ENCODE measurements at regions not wholly inside any gene's neighbourhood (a gene's known extent, or its start where the extent isn't known, plus 50 kb on each side); places are given as distances from the start of the nearest gene placed in this dataset.

GRCh38 chr9:89789922-89790510 lies 185.2 kb downstream of the GADD45G start:
- in situ Hi-C loops (cut with HindIII; ENCODE audit: low sequenced_read_pairs) = no loop called here

- in situ Hi-C loops (cut with HindIII; ENCODE audit: low sequenced_read_pairs) = no loop called here
Measured at GRCh38 chr9:89790542-89791109, 185.8 kb downstream of the GADD45G start.

GRCh38 chr9:89791754-89792153 lies 186.9 kb downstream of the GADD45G start:
- in situ Hi-C loops (cut with HindIII; ENCODE audit: low sequenced_read_pairs) = no loop called here

- in situ Hi-C loops (cut with HindIII; ENCODE audit: low sequenced_read_pairs) = no loop called here
Measured at GRCh38 chr9:89792189-89793123, 187.6 kb downstream of the GADD45G start.

- in situ Hi-C loops (cut with HindIII; ENCODE audit: low sequenced_read_pairs) = no loop called here
Measured at GRCh38 chr9:89793124-89793495, 188.3 kb downstream of the GADD45G start.

GRCh38 chr9:89793551-89793950 lies 188.7 kb downstream of the GADD45G start:
- in situ Hi-C loops (cut with HindIII; ENCODE audit: low sequenced_read_pairs) = no loop called here

GRCh38 chr9:89794918-89795317 lies 190.1 kb downstream of the GADD45G start:
- in situ Hi-C loops (cut with HindIII; ENCODE audit: low sequenced_read_pairs) = no loop called here

- in situ Hi-C loops (cut with HindIII; ENCODE audit: low sequenced_read_pairs) = no loop called here
Measured at GRCh38 chr9:89795538-89796195, 190.9 kb downstream of the GADD45G start.

GRCh38 chr9:89796606-89797005 lies 191.8 kb downstream of the GADD45G start:
- in situ Hi-C loops (cut with HindIII; ENCODE audit: low sequenced_read_pairs) = no loop called here

GRCh38 chr9:89797255-89797654 lies 192.4 kb downstream of the GADD45G start:
- in situ Hi-C loops (cut with HindIII; ENCODE audit: low sequenced_read_pairs) = no loop called here

GRCh38 chr9:89797937-89798455 lies 193.2 kb downstream of the GADD45G start:
- in situ Hi-C loops (cut with HindIII; ENCODE audit: low sequenced_read_pairs) = no loop called here

- in situ Hi-C loops (cut with HindIII; ENCODE audit: low sequenced_read_pairs) = no loop called here
Measured at GRCh38 chr9:89798547-89799120, 193.8 kb downstream of the GADD45G start.

- in situ Hi-C loops (cut with HindIII; ENCODE audit: low sequenced_read_pairs) = no loop called here
Measured at GRCh38 chr9:89799221-89799620, 194.4 kb downstream of the GADD45G start.

- in situ Hi-C loops (cut with HindIII; ENCODE audit: low sequenced_read_pairs) = no loop called here
Measured at GRCh38 chr9:89799766-89800165, 195.0 kb downstream of the GADD45G start.

- in situ Hi-C loops (cut with HindIII; ENCODE audit: low sequenced_read_pairs) = no loop called here
Measured at GRCh38 chr9:89801341-89801740, 196.5 kb downstream of the GADD45G start.

GRCh38 chr9:89801742-89802670 lies 197.2 kb downstream of the GADD45G start:
- in situ Hi-C loops (cut with HindIII; ENCODE audit: low sequenced_read_pairs) = no loop called here

- in situ Hi-C loops (cut with HindIII; ENCODE audit: low sequenced_read_pairs) = no loop called here
Measured at GRCh38 chr9:89802781-89803355, 198.1 kb downstream of the GADD45G start.

- in situ Hi-C loops (cut with HindIII; ENCODE audit: low sequenced_read_pairs) = no loop called here
Measured at GRCh38 chr9:89803403-89803802, 198.6 kb downstream of the GADD45G start.

GRCh38 chr9:89804766-89805531 lies 200.1 kb downstream of the GADD45G start:
- in situ Hi-C loops (cut with HindIII; ENCODE audit: low sequenced_read_pairs) = no loop called here

Data from DLD1 (cell line).